HG02852 (cell line): ENCODE measurements at regions not wholly inside any gene's neighbourhood (a gene's known extent, or its start where the extent isn't known, plus 50 kb on each side); places are given as distances from the start of the nearest gene placed in this dataset.

Source experiments
- ATAC-seq: cut with Tn5 transposase; IDR thresholded peaks from one replicate; pipeline ENCODE4 v1.9.1; 2021; ENCODE audit warnings: mild to moderate bottlenecking, moderate library complexity; ENCODE audit not compliant: unreplicated experiment

- ATAC-seq: no peak
Observed at GRCh38 chr4:182179751-182180150, 63.5 kb upstream of the TENM3 start.

- no peak for ATAC-seq
Observed at GRCh38 chr4:182185491-182185890, 57.7 kb upstream of the TENM3 start.

GRCh38 chr4:182187674-182188073, 55.5 kb upstream of the TENM3 start:
- ATAC-seq: no peak

- no peak for ATAC-seq
Observed at GRCh38 chr4:182188622-182189021, 54.6 kb upstream of the TENM3 start.

GRCh38 chr4:182189103-182189878, 53.9 kb upstream of the TENM3 start:
- no peak for ATAC-seq

- ATAC-seq: no peak
Observed at GRCh38 chr4:182190306-182190705, 52.9 kb upstream of the TENM3 start.

- no peak for ATAC-seq
Observed at GRCh38 chr4:182192511-182193181, 50.6 kb upstream of the TENM3 start.

- ATAC-seq: no peak
Observed at GRCh38 chr4:182193311-182193710, 49.9 kb upstream of the TENM3 start.
